ENCODE measurements at regions not wholly inside any gene's neighbourhood (a gene's known extent, or its start where the extent isn't known, plus 50 kb on each side); places are given as distances from the start of the nearest gene placed in this dataset.

DNA sequence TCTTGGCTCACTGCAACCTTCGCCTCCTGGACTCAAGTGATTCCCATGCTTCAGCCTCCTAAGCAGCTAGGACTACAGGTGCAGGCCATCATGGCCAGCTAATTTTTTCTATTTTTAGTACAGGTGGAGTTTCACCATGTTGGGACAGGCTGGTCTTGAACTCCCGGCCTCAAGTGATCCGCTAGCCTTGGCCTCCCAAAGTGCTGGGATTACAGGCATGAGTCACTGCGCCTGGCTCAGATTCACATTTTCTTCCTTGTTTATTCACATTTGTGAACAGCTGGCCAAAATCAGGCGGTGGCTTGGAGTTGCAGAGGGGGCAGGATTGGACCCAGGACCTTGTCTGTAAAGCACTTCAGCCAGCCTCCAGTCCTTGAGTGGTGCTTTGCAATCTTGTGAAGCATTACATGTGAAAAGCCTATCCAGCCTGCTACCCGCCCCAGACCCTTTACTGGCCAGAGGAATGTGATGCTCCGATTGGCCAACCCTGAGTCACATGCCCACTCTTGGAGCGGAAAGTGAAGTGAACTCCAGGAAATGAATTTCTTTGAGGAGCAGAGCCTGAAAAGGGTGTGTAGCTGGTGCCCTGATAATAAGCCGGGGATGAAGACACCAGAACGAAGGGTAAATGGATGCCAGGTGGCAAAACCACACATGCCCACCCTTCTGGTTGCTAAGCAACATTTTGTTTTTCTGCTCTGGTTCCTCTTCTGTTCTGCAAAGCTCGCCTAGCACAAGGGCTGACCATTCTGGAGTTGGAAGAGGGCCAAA is 62.6 kb upstream of the PTPRJ start (continued):
- TF ChIP-seq, protein P1, sequence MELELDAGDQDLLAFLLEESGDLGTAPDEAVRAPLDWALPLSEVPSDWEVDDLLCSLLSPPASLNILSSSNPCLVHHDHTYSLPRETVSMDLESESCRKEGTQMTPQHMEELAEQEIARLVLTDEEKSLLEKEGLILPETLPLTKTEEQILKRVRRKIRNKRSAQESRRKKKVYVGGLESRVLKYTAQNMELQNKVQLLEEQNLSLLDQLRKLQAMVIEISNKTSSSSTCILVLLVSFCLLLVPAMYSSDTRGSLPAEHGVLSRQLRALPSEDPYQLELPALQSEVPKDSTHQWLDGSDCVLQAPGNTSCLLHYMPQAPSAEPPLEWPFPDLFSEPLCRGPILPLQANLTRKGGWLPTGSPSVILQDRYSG (tag; conservative IDR thresholded peaks at IDR 0.05; ENCODE audit: low read depth) = peak; percentile 57; the same call in 1 of the 2 replicates
- no peak for TF ChIP-seq BRCA1 (IDR thresholded peaks at IDR 0.05)
- no peak for TF ChIP-seq BRCA1 (CRISPR knock-in tag; IDR thresholded peaks at IDR 0.05)
- TF ChIP-seq ZNF277 (CRISPR knock-in tag; IDR thresholded peaks at IDR 0.05; ENCODE audit: borderline replicate concordance) = no peak
- TF ChIP-seq ZNF518B (CRISPR knock-in tag; IDR thresholded peaks at IDR 0.05) = no peak
- TF ChIP-seq, protein P2, sequence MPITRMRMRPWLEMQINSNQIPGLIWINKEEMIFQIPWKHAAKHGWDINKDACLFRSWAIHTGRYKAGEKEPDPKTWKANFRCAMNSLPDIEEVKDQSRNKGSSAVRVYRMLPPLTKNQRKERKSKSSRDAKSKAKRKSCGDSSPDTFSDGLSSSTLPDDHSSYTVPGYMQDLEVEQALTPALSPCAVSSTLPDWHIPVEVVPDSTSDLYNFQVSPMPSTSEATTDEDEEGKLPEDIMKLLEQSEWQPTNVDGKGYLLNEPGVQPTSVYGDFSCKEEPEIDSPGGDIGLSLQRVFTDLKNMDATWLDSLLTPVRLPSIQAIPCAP (CRISPR knock-in tag; IDR thresholded peaks at IDR 0.05; ENCODE audit: borderline replicate concordance) = no peak
- TF ChIP-seq EWSR1 (IDR thresholded peaks at IDR 0.05; ENCODE audit: borderline replicate concordance, low read depth, partially characterized antibody) = no peak
- TF ChIP-seq HDAC6 (IDR thresholded peaks at IDR 0.05; ENCODE audit: low read depth, low read length) = no peak
- no peak for TF ChIP-seq NR4A1 (CRISPR knock-in tag; IDR thresholded peaks at IDR 0.05)
- peak; percentile 3; the same call in 1 of the 2 replicates for TF ChIP-seq NR4A1 (tag; IDR thresholded peaks at IDR 0.05)
- no peak for TF ChIP-seq MTF1 (CRISPR knock-in tag; IDR thresholded peaks at IDR 0.05; ENCODE audit: borderline replicate concordance)
- TF ChIP-seq HOXB6 (CRISPR knock-in tag; IDR thresholded peaks at IDR 0.05; ENCODE audit: borderline replicate concordance) = no peak
- no peak for TF ChIP-seq PHB (CRISPR knock-in tag; IDR thresholded peaks at IDR 0.05)
- peak; percentile 92 for TF ChIP-seq DACH1 (IDR thresholded peaks at IDR 0.05; ENCODE audit: partially characterized antibody)
- TF ChIP-seq BACH1 (tag; IDR thresholded peaks at IDR 0.05) = peak; percentile 62; the same call in 1 of the 2 replicates
- TF ChIP-seq, protein P3, sequence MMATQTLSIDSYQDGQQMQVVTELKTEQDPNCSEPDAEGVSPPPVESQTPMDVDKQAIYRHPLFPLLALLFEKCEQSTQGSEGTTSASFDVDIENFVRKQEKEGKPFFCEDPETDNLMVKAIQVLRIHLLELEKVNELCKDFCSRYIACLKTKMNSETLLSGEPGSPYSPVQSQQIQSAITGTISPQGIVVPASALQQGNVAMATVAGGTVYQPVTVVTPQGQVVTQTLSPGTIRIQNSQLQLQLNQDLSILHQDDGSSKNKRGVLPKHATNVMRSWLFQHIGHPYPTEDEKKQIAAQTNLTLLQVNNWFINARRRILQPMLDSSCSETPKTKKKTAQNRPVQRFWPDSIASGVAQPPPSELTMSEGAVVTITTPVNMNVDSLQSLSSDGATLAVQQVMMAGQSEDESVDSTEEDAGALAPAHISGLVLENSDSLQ (IDR thresholded peaks at IDR 0.05) = peak; percentile 85; the same call in 1 of the 2 replicates
- TF ChIP-seq SREBF1 (IDR thresholded peaks at IDR 0.05; ENCODE audit: borderline replicate concordance, low read depth, low read length) = no peak
- TF ChIP-seq SOX6 (IDR thresholded peaks at IDR 0.05) = no peak
- peak; percentile 22; the same call in 1 of the 2 replicates for TF ChIP-seq CBFA2T3 (IDR thresholded peaks at IDR 0.05)
- TF ChIP-seq ZNF707 (CRISPR knock-in tag; conservative IDR thresholded peaks at IDR 0.05) = no peak

Data from K562 (cell line).